ENCODE measurements at regions not wholly inside any gene's neighbourhood (a gene's known extent, or its start where the extent isn't known, plus 50 kb on each side); places are given as distances from the start of the nearest gene placed in this dataset.

- Histone ChIP-seq H3K27me3 (ENCODE audit: insufficient read depth, low read length, poor library complexity, severe bottlenecking) (no peaks in the 10 kb centered on the region), H3K79me2 (ENCODE audit: insufficient read depth, low read length) (no peaks in the 10 kb centered on the region), H3K9me3 (ENCODE audit: insufficient read depth, low read depth, low read length) (no peaks in the 10 kb centered on the region), H3K9me2 (replicated peaks; ENCODE audit: low read depth, low read length) (no peaks in the 10 kb centered on the region), H3K36me3 (ENCODE audit: insufficient read depth, low read length) (no peaks in the 10 kb centered on the region), H2AFZ (ENCODE audit: low read length) (no peak overlapping the region), H4K20me1 (ENCODE audit: insufficient read depth, low read length, poor library complexity, severe bottlenecking) (no peaks in the 10 kb centered on the region), H3F3A (ENCODE audit: low read depth) (no peaks in the 10 kb centered on the region), H3K4me3 (ENCODE audit: low read length, poor library complexity, severe bottlenecking) (no peak overlapping the region), H3K4me1 (ENCODE audit: insufficient read depth, low read length, poor library complexity, severe bottlenecking) (no peaks in the 10 kb centered on the region), H3K9ac (ENCODE audit: low read depth, low read length, poor library complexity, severe bottlenecking) (no peak overlapping the region), H3K4me2 (ENCODE audit: low read depth, low read length, poor library complexity, severe bottlenecking) (no peak overlapping the region)
- no peak for TF ChIP-seq CTCF (conservative IDR thresholded peaks at IDR 0.05; ENCODE audit: low read length)
- TF ChIP-seq EZH2phosphoT487 (IDR thresholded peaks at IDR 0.05; ENCODE audit: borderline replicate concordance), result no peak
Observed at GRCh38 chr4:116952530-116953136, 132.7 kb downstream of the TRAM1L1 start.

- Histone ChIP-seq H3F3A (ENCODE audit: low read depth) (no peaks in the 10 kb centered on the region), H2AFZ (ENCODE audit: low read length) (no peak overlapping the region)
- TF ChIP-seq EZH2phosphoT487 (IDR thresholded peaks at IDR 0.05; ENCODE audit: borderline replicate concordance) (no peak), CTCF (conservative IDR thresholded peaks at IDR 0.05; ENCODE audit: low read length) (no peak)
Observed at GRCh38 chr4:116949856-116950255, 135.5 kb downstream of the TRAM1L1 start.

DNA sequence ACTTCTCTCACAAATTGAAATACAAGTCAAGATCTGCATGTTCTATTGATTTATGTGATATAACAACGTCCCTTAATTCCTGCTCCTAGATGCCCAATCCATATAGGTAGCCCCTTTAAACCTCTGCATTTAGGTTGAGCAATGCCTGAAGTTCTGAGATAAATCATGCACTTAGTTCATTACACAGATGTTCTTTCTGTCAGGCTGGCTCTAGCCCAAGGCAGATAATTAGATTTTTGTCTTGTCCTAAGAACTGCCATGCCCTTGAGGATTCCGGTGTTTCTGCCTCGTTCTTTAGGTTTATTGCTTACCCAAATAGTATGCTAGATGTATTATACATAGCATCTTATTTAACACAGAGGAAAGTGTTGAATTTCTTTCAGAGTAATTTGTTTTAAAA, 143.1 kb downstream of the TRAM1L1 start:
- H3K27me3 ChIP-seq (ENCODE audit: insufficient read depth, low read length, poor library complexity, severe bottlenecking), result no peaks in the 10 kb centered on the region
- H3K79me2 ChIP-seq (ENCODE audit: insufficient read depth, low read length), result no peaks in the 10 kb centered on the region
- H3K4me2 ChIP-seq (ENCODE audit: low read depth, low read length, poor library complexity, severe bottlenecking), result no peak overlapping the region
- no peak overlapping the region for H3K4me3 ChIP-seq (ENCODE audit: low read length, poor library complexity, severe bottlenecking)
- H3K9me3 ChIP-seq (ENCODE audit: insufficient read depth, low read depth, low read length), result no peaks in the 10 kb centered on the region
- no peak overlapping the region for H2AFZ ChIP-seq (ENCODE audit: low read length)
- H3K4me1 ChIP-seq (ENCODE audit: insufficient read depth, low read length, poor library complexity, severe bottlenecking), result no peaks in the 10 kb centered on the region
- H3K9me2 ChIP-seq (replicated peaks; ENCODE audit: low read depth, low read length), result no peaks in the 10 kb centered on the region; the same call in 1 of the 2 replicates
- H3K36me3 ChIP-seq (ENCODE audit: insufficient read depth, low read length), result no peaks in the 10 kb centered on the region
- no peak for TF ChIP-seq EZH2phosphoT487 (IDR thresholded peaks at IDR 0.05; ENCODE audit: borderline replicate concordance)
- TF ChIP-seq CTCF (conservative IDR thresholded peaks at IDR 0.05; ENCODE audit: low read length), result no peak
- H3F3A ChIP-seq (ENCODE audit: low read depth), result no peaks in the 10 kb centered on the region
- no peaks in the 10 kb centered on the region for H4K20me1 ChIP-seq (ENCODE audit: insufficient read depth, low read length, poor library complexity, severe bottlenecking)
- H3K9ac ChIP-seq (ENCODE audit: low read depth, low read length, poor library complexity, severe bottlenecking), result no peak overlapping the region

More at GRCh38 chr4:116949856-116950255, 135.5 kb downstream of the TRAM1L1 start:
- Histone ChIP-seq H3K27me3 (ENCODE audit: insufficient read depth, low read length, poor library complexity, severe bottlenecking) (no peaks in the 10 kb centered on the region), H3K9me2 (replicated peaks; ENCODE audit: low read depth, low read length) (no peaks in the 10 kb centered on the region; the same call in 1 of the 2 replicates), H3K4me3 (ENCODE audit: low read length, poor library complexity, severe bottlenecking) (no peak overlapping the region), H3K36me3 (ENCODE audit: insufficient read depth, low read length) (no peaks in the 10 kb centered on the region), H4K20me1 (ENCODE audit: insufficient read depth, low read length, poor library complexity, severe bottlenecking) (no peaks in the 10 kb centered on the region), H3K79me2 (ENCODE audit: insufficient read depth, low read length) (no peaks in the 10 kb centered on the region), H3K4me1 (ENCODE audit: insufficient read depth, low read length, poor library complexity, severe bottlenecking) (no peaks in the 10 kb centered on the region), H3K9me3 (ENCODE audit: insufficient read depth, low read depth, low read length) (no peaks in the 10 kb centered on the region), H3K4me2 (ENCODE audit: low read depth, low read length, poor library complexity, severe bottlenecking) (no peak overlapping the region), H3K9ac (ENCODE audit: low read depth, low read length, poor library complexity, severe bottlenecking) (no peak overlapping the region)
